ENCODE measurements at regions not wholly inside any gene's neighbourhood (a gene's known extent, or its start where the extent isn't known, plus 50 kb on each side); places are given as distances from the start of the nearest gene placed in this dataset.

DNA sequence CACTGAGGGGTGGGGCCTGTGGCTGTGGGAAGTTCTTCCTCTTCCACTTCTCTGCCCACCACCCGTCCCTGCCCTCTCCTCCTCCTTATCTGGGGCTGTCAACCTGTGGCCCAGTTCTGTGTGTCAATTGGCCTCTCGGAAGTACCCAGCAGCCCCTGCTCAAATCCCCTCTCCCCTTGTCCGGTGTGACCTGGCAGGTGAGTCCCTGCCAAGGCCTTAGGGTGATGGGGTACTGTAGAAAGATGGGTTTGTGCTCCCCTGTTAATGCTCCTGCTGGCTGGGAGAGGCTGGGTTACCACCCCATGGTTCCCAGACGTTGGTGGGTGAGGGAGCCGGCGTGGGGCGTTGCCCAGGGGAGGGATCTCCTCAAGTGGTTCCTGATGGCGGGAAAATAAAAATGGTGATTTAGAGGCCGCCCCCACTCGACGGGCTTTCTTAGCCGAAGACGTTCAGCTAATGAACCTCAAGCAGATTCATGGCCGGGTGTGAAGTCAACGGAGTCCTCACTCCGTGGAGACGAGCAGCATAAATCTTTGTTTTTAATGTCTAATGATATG is 141.2 kb downstream of the URI1 start:
- DNase-seq: no peak

- no peak for DNase-seq
Observed at GRCh38 chr19:30083701-30084156, 141.7 kb downstream of the URI1 start.

DNA sequence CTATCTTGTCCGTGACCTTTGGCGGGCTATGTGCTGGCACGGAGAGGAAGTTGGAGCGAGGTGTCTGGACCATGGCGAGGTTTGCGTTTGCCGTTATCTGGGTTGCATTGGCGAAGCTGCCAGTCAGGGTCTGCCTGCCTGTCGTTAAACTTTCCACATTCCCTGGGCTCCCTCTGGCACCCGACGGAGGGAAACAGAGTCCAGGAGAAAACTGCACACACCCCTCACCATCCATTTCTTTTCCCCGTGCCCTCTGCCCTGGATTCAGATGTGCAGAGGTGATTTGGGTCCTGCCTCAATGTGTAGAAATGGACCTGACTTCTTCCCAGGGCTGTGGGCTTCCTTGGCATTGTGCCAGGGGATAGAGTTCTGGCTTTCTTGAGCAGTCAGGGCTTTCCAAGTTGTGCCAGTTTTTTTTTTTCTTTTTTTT is 142.4 kb downstream of the URI1 start:
- no peak for DNase-seq

DNA sequence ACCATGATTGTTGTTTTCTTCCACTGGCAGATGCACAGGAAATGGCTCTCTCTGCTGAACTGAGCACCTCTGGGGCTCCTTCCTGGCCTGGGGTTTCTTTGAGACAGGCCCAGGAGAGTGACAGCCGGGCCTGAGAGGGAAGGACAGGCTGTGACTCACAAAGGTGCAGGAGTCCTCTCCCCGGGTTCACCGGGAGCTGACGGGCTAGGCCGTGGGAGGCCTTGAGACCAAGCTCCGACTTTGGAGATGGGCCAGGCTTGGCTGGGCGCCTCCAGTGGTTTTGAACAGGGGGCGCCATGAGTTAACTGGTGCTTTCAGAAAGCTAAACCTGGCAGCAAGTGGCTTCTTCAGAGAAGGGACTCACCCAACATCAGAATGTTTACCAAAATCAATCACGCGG is 143.4 kb downstream of the URI1 start:
- DNase-seq: no peak

DNA sequence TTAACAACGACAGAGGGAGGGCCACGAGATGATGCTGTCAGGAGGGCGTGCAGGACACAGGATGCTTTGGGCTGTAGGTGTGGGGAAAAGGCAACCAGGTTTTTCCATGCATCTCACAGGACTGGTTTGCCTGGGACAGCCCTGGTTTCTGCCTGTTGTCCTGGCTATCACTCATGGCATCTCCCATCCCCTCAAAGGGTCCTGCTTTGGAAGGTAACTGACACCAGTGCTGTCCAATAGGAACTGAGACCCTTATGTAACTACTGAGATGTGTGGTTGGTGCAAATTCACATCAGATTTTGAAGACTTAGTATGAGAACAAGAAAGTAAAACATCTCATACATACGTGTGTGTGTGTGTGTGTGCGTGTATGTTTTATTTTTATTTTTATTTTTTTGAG is 144.2 kb downstream of the URI1 start:
- no peak for DNase-seq

GRCh38 chr19:30086916-30087315 is 144.9 kb downstream of the URI1 start:
- DNase-seq: no peak

- DNase-seq: no peak
Observed at GRCh38 chr19:30087381-30088138, 145.5 kb downstream of the URI1 start.

DNA sequence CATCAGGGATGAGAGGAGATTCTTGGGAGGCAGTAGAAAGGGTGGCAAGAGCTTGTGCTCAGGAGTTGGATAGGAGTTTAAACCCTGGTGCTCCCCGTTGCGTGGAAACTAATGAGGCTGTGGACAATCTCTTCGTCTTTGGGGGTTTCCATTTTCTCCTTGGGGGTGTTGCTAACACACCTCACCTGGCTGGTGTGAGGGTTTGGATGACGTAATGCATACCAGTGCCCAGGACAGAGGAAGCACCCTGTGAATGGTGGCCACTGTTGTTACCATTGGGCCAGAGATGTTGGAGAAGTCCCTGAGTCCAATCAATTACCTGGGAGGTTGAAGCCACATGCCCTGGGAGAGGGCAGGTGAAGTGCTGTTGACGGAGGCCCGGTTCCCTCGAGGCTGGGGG is 146.5 kb downstream of the URI1 start:
- no peak for DNase-seq

- no peak for DNase-seq
Observed at GRCh38 chr19:30089086-30089665, 147.1 kb downstream of the URI1 start.

DNA sequence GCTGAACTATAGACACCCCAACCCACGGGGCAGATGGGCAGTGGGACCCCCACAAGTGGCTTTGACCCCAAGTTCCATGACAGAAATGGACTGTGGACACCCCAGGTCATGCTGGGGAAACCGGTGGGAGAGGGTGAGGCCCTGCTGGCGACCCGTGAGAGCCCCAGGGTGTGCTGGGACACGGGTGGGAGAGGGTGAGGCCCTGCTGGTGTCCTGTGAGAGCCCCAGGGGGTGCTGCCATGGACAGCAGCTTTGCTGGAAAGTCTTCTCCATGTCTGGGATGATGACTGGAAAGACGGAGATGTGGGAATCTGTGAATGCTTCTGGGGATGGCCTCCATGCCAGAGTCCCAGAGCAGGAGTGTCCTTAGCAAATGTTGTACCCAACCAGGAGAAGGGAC is 148.4 kb downstream of the URI1 start:
- no peak for DNase-seq

DNA sequence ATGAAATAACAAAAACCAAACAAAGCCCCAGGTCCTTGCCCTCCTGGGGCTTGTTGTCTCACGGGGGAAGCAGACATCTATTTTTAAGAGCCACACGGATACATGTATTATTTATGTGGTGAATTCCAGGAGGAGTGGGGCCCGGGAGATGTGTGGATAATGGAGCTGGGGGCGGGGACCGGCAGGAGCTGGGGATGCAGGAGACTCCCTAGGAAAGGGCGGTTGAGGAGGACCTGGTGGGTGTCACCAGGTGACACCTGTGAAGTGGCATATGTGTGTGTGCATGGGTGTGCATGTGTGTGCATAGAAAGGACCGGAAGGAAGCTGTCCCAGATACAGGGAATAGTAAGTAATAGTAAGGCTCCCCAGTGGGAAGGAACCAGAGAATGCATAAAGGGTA is 148.9 kb downstream of the URI1 start:
- DNase-seq: no peak

GRCh38 chr19:30091456-30091855 is 149.4 kb downstream of the URI1 start:
- no peak for DNase-seq

- DNase-seq: no peak
Observed at GRCh38 chr19:30091856-30092255, 149.8 kb downstream of the URI1 start.

GRCh38 chr19:30092721-30093569 is 150.9 kb downstream of the URI1 start:
- no peak for DNase-seq

DNA sequence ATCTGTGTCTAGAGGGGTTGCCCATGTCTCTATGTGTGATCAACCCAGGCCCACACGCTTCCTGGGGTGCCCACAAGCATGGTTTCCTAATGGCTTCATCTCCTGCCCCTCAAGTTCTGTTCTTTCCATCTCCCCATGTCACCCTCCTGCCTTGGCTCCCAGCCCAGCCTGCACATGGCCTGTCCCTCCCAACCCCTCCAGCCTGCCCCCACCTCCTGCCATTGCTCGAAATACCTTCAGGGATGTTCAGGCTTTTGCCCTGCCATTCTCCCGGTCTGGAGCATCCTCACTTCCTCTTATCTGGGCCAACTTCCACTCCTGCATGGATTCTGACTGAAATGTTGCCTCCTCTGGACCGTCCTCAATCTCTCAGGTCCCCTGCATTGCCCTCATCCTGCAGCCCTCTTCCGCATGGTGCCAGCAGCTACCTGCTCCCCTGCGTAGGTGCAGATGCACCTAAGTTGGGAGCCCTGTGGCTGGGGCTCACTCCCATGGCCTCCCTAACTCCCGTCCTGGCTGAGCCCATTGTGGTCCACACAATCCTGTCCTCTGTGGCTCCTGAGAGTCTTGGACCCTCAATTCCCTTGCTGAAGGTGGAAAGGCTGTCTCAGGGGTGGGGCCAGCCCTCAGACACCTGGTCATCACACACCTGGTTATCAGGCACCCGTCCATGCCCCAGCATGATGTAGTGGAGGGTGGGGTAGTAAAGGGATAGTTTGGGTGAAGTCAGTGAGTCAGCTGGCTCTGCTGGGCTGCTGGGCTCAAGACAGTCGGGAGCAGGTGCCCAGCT is 152.1 kb downstream of the URI1 start:
- no peak for DNase-seq

- DNase-seq: no peak
Observed at GRCh38 chr19:30094756-30095140, 152.7 kb downstream of the URI1 start.

- no peak for DNase-seq
Observed at GRCh38 chr19:30095171-30095570, 153.1 kb downstream of the URI1 start.

DNA sequence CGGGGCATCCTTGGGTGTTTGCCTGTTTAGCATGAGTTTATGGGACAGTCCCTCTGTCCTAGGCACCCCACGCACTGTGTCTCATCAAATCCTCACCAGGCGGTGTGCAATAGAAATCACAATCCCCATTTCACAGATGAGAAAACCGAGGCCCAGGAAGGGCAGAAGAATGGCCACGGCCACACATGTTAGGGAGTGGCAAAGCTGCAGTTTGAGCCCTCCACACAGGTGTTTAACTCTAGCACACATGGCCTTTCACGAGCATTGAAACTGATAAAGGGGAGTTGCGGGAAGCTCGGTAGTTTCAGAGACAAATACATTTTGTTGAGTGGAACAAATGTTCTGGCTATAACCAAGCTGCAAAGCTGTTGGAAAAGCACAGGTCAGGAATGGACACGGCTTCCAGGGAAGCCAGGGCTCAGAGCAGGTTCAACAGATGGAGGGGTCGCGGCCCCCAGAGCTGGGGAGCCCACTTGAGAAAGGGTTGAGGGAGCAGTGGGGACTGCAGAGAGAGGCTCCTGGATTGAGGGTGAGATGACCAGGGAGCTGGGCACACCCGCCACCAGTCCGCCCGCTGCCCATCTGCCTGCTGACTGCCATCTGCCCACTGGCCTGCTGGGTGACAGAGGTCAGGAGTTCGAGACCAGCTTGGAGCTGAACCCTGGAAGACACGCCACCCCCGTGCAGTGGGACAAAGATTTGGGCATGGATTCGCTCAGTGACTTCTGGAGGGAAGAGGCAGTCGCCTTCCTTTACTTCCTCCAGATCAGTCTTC is 154.7 kb downstream of the URI1 start:
- no peak for DNase-seq

GRCh38 chr19:30097746-30098280 is 155.8 kb downstream of the URI1 start:
- DNase-seq: no peak

- DNase-seq: no peak
Observed at GRCh38 chr19:30102239-30102638, 160.2 kb downstream of the URI1 start.

GRCh38 chr19:30102666-30103065 is 160.6 kb downstream of the URI1 start:
- DNase-seq: no peak

DNA sequence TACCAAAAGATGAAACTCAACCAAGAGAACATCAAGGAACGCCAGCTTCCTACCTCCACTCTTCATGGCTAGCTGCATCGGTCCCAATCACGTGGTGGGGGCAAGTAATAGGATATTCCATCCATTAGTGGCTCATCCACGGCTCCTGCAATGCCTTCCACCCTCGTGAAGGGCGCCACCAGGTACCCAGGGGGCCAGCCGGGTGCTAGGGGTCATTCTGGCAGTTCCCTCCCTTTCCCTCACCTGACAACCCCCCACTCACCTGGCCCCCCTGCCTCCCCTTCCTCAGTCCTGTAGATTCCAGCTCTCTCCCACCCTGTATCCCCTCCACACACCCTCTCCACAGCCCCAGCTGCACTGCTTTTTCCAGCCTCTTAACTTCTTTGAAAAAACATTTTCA is 161.9 kb downstream of the URI1 start:
- no peak for DNase-seq
